ENCODE measurements at regions not wholly inside any gene's neighbourhood (a gene's known extent, or its start where the extent isn't known, plus 50 kb on each side); places are given as distances from the start of the nearest gene placed in this dataset.

GRCh38 chr11:127524618-127525017 is 524.0 kb upstream of the KIRREL3 start:
- Mint-ChIP-seq H3K4me3 (no peak overlapping the region), H3K27ac (no peak overlapping the region), H3K27me3 (ENCODE audit: insufficient read depth) (no peaks in the 10 kb centered on the region), H3K4me1 (no peaks in the 10 kb centered on the region), H3K36me3 (ENCODE audit: low read depth) (no peaks in the 10 kb centered on the region), H3K9me3 (no peaks in the 10 kb centered on the region)
- Histone ChIP-seq H3K9ac (ENCODE audit: extremely low read depth, low read length, poor library complexity, severe bottlenecking) (no peak overlapping the region), H3K36me3 (ENCODE audit: control insufficient read depth, insufficient read depth, low read length) (no peaks in the 10 kb centered on the region), H3K27me3 (ENCODE audit: control insufficient read depth, insufficient read depth, low read length, poor library complexity, severe bottlenecking) (no peaks in the 10 kb centered on the region), H3K9me3 (ENCODE audit: control insufficient read depth, low read length) (no peaks in the 10 kb centered on the region), H3K4me3 (ENCODE audit: low read length) (no peak overlapping the region), H3K27ac (ENCODE audit: low read depth, low read length) (no peak overlapping the region), H3K4me1 (ENCODE audit: control insufficient read depth, insufficient read depth, low read length) (no peaks in the 10 kb centered on the region)
- WGBS, 2 experiments (ENCODE audit: insufficient coverage in 1 of 2, insufficient read length in 1 of 2): 91 to 97% methylated on average over 3 to 4 of the region's 4 CpGs
- TF ChIP-seq CTCF (conservative IDR thresholded peaks at IDR 0.05): no peak
- DNase-seq: no peak

- no peaks in the 10 kb centered on the region for H3K36me3 Mint-ChIP-seq (ENCODE audit: low read depth)
Measured at GRCh38 chr11:127521413-127521812, 520.8 kb upstream of the KIRREL3 start.

GRCh38 chr11:127507851-127508250 is 507.3 kb upstream of the KIRREL3 start:
- WGBS, 2 experiments (ENCODE audit: insufficient coverage in 1 of 2, insufficient read length in 1 of 2): 94% methylated on average over 1 of the region's 1 CpG; no CpG with 5 or more reads in 1 of the 2 experiments
- peaks cover 3% of the 10 kb centered on the region for H3K9me3 Mint-ChIP-seq
- TF ChIP-seq CTCF (conservative IDR thresholded peaks at IDR 0.05): no peak
- peaks cover 16% of the 10 kb centered on the region for H3K27me3 Mint-ChIP-seq (ENCODE audit: insufficient read depth)
- H3K4me1 ChIP-seq (ENCODE audit: control insufficient read depth, insufficient read depth, low read length): peaks cover 11% of the 10 kb centered on the region
- H3K36me3 Mint-ChIP-seq (ENCODE audit: low read depth): no peaks in the 10 kb centered on the region
- H3K27ac ChIP-seq (ENCODE audit: low read depth, low read length): no peak overlapping the region
- DNase-seq: no peak
- no peaks in the 10 kb centered on the region for H3K9me3 ChIP-seq (ENCODE audit: control insufficient read depth, low read length)
- no peak overlapping the region for H3K9ac ChIP-seq (ENCODE audit: extremely low read depth, low read length, poor library complexity, severe bottlenecking)
- no peaks in the 10 kb centered on the region for H3K27me3 ChIP-seq (ENCODE audit: control insufficient read depth, insufficient read depth, low read length, poor library complexity, severe bottlenecking)
- no peak overlapping the region for H3K27ac Mint-ChIP-seq
- no peak overlapping the region for H3K4me3 Mint-ChIP-seq
- H3K4me1 Mint-ChIP-seq: peaks cover 23% of the 10 kb centered on the region
- H3K4me3 ChIP-seq (ENCODE audit: low read length): no peak overlapping the region
- H3K36me3 ChIP-seq (ENCODE audit: control insufficient read depth, insufficient read depth, low read length): no peaks in the 10 kb centered on the region

More at GRCh38 chr11:127521413-127521812, 520.8 kb upstream of the KIRREL3 start:
- Histone ChIP-seq H3K36me3 (ENCODE audit: control insufficient read depth, insufficient read depth, low read length) (no peaks in the 10 kb centered on the region), H3K4me1 (ENCODE audit: control insufficient read depth, insufficient read depth, low read length) (no peaks in the 10 kb centered on the region), H3K27ac (ENCODE audit: low read depth, low read length) (no peak overlapping the region), H3K9ac (ENCODE audit: extremely low read depth, low read length, poor library complexity, severe bottlenecking) (no peak overlapping the region), H3K9me3 (ENCODE audit: control insufficient read depth, low read length) (no peaks in the 10 kb centered on the region), H3K4me3 (ENCODE audit: low read length) (no peak overlapping the region), H3K27me3 (ENCODE audit: control insufficient read depth, insufficient read depth, low read length, poor library complexity, severe bottlenecking) (no peaks in the 10 kb centered on the region)
- H3K9me3 Mint-ChIP-seq: no peaks in the 10 kb centered on the region
- WGBS, 2 experiments (ENCODE audit: insufficient coverage in 1 of 2, insufficient read length in 1 of 2): 91% methylated on average over 2 of the region's 2 CpGs; no CpG with 5 or more reads in 1 of the 2 experiments
- TF ChIP-seq CTCF (conservative IDR thresholded peaks at IDR 0.05): no peak
- DNase-seq: no peak
- no peaks in the 10 kb centered on the region for H3K4me1 Mint-ChIP-seq
- no peak overlapping the region for H3K4me3 Mint-ChIP-seq
- no peak overlapping the region for H3K27ac Mint-ChIP-seq
- no peaks in the 10 kb centered on the region for H3K27me3 Mint-ChIP-seq (ENCODE audit: insufficient read depth)
